SKM-1 treated with dmso at 0.1 percent for 144 hours (cell line): ENCODE measurements at regions not wholly inside any gene's neighbourhood (a gene's known extent, or its start where the extent isn't known, plus 50 kb on each side); places are given as distances from the start of the nearest gene placed in this dataset.

Source experiments
- DNase-seq: peaks from one replicate; lab custom pipeline; 2025; ENCODE audit not compliant: unreplicated experiment; lab: John Stamatoyannopoulos, UW

- DNase-seq, result no peak
These were observed 131.4 kb downstream of the EDN1 start for GRCh38 chr6:12421596-12421995.

- no peak for DNase-seq
These were observed 132.7 kb downstream of the EDN1 start for GRCh38 chr6:12422848-12423247.

- no peak for DNase-seq
These were observed 133.7 kb downstream of the EDN1 start for GRCh38 chr6:12423832-12424231.

- DNase-seq, result no peak
These were observed 136.0 kb downstream of the EDN1 start for GRCh38 chr6:12426121-12426520.

- no peak for DNase-seq
These were observed 140.9 kb downstream of the EDN1 start for GRCh38 chr6:12431023-12431422.

GRCh38 chr6:12436224-12436623 lies 146.1 kb downstream of the EDN1 start:
- DNase-seq, result no peak

- DNase-seq, result no peak
These were observed 146.5 kb downstream of the EDN1 start for GRCh38 chr6:12436683-12437082.

GRCh38 chr6:12439296-12439695 lies 149.1 kb downstream of the EDN1 start:
- no peak for DNase-seq

- DNase-seq, result no peak
These were observed 150.8 kb downstream of the EDN1 start for GRCh38 chr6:12440981-12441380.

- DNase-seq, result no peak
These were observed 152.3 kb downstream of the EDN1 start for GRCh38 chr6:12442455-12442854.

GRCh38 chr6:12446394-12446793 lies 156.2 kb downstream of the EDN1 start:
- no peak for DNase-seq

GRCh38 chr6:12449447-12449846 lies 159.3 kb downstream of the EDN1 start:
- DNase-seq, result no peak

GRCh38 chr6:12450467-12450866 lies 160.3 kb downstream of the EDN1 start:
- DNase-seq, result no peak

GRCh38 chr6:12456343-12456742 lies 166.2 kb downstream of the EDN1 start:
- DNase-seq, result no peak

- DNase-seq, result no peak
These were observed 166.9 kb downstream of the EDN1 start for GRCh38 chr6:12457094-12457493.

- no peak for DNase-seq
These were observed 168.4 kb downstream of the EDN1 start for GRCh38 chr6:12458558-12458957.

GRCh38 chr6:12459945-12460661 lies 169.9 kb downstream of the EDN1 start:
- DNase-seq, result no peak

- DNase-seq, result no peak
These were observed 177.8 kb downstream of the EDN1 start for GRCh38 chr6:12467706-12468670.

GRCh38 chr6:12472601-12473038 lies 182.5 kb downstream of the EDN1 start:
- no peak for DNase-seq

GRCh38 chr6:12473494-12473893 lies 183.3 kb downstream of the EDN1 start:
- DNase-seq, result no peak

- DNase-seq, result no peak
These were observed 184.3 kb downstream of the EDN1 start for GRCh38 chr6:12474167-12475140.
